SK-N-SH (cell line): ENCODE measurements at regions not wholly inside any gene's neighbourhood (a gene's known extent, or its start where the extent isn't known, plus 50 kb on each side); places are given as distances from the start of the nearest gene placed in this dataset.

Experiments
- CTCF ChIA-PET: fragments of 300-600, 350-600 bp; formaldehyde crosslinking; extraction: SDS; loops from one replicate; lab custom pipeline; 2021; lab: Yijun Ruan, JAX
- POLR2A ChIA-PET: fragments of 350-600 bp; sonication (Branson Sonifier 250); formaldehyde crosslinking; extraction: SDS; loops from one replicate; lab custom pipeline; 2020; ENCODE audit warnings: antibody characterized with exemption, inconsistent platforms; lab: Yijun Ruan, JAX
- DNase-seq: peaks from one replicate; pipeline ENCODE4 v3.0.0; 2012
- H2AFZ ChIP-seq: fragments of 200-600 bp; sonication (generic); 2 replicates; pipeline ENCODE4 v1.8.1; 2016; ENCODE audit warnings: antibody characterized with exemption, mild to moderate bottlenecking, low read depth
- H3F3A ChIP-seq: fragments of 200-600 bp; sonication (generic); replicated peaks from 2 replicates; pipeline ENCODE3; 2016; ENCODE audit warnings: antibody characterized with exemption, mild to moderate bottlenecking; ENCODE audit not compliant: insufficient read depth
- H3K27ac ChIP-seq, 2 experiments: fragments of 200-500 bp in 1 of 2; fragments of 200-600 bp in 1 of 2; sonication (Bioruptor generic) in 1 of 2; sonication (generic), shearing (Covaris generic) in 1 of 2; 2 replicates each; pipeline versions ENCODE4 v1.5.1 to v1.6.1; 2014 to 2016; ENCODE audit warnings: low read depth in 2 of 2, inconsistent platforms in 1 of 2, low read length in 1 of 2, mild to moderate bottlenecking in 1 of 2, mixed read lengths in 1 of 2
- H3K27me3 ChIP-seq: fragments of 200-600 bp; sonication (generic), shearing (Covaris generic); 2 replicates; pipeline ENCODE4 v1.6.1; 2016; ENCODE audit warnings: mixed run types; ENCODE audit not compliant: insufficient read depth
- H3K36me3 ChIP-seq, 2 experiments: fragments of 200-500 bp in 1 of 2; fragments of 200-600 bp in 1 of 2; sonication (Bioruptor generic) in 1 of 2; sonication (generic) in 1 of 2; replicated peaks in 1 of 2; 2 replicates each; pipeline versions ENCODE3 to v1.5.1; 2014 to 2016; ENCODE audit warnings: low read length in 1 of 2, mild to moderate bottlenecking in 1 of 2; ENCODE audit not compliant: insufficient read depth in 2 of 2, control insufficient read depth in 1 of 2
- H3K4me1 ChIP-seq, 2 experiments: fragments of 200-500 bp in 1 of 2; fragments of 200-600 bp in 1 of 2; sonication (Bioruptor generic) in 1 of 2; sonication (generic), shearing (Covaris generic) in 1 of 2; 2 replicates each; pipeline versions ENCODE4 v1.5.1 to v1.6.1; 2014 to 2016; ENCODE audit warnings: low read depth in 1 of 2, low read length in 1 of 2, mixed run types in 1 of 2; ENCODE audit not compliant: insufficient read depth in 2 of 2, control insufficient read depth in 1 of 2
- H3K4me2 ChIP-seq: fragments of 200-600 bp; sonication (generic), shearing (Covaris generic); 2 replicates; pipeline ENCODE4 v1.6.1; 2017; ENCODE audit warnings: mixed run types
- H3K4me3 ChIP-seq, 2 experiments: fragments of 200-500 bp in 1 of 2; fragments of 200-600 bp in 1 of 2; sonication (Bioruptor generic) in 1 of 2; sonication (generic), shearing (Covaris generic) in 1 of 2; 2 replicates each; pipeline versions ENCODE4 v1.5.1 to v1.8.1; 2014 to 2016; ENCODE audit warnings: low read depth in 2 of 2, inconsistent platforms in 1 of 2, low read length in 1 of 2, mild to moderate bottlenecking in 1 of 2, mixed read lengths in 1 of 2, moderate library complexity in 1 of 2
- H3K79me2 ChIP-seq: fragments of 200-600 bp; sonication (generic); 2 replicates; pipeline ENCODE4 v1.8.1; 2017; ENCODE audit warnings: mild to moderate bottlenecking; ENCODE audit not compliant: insufficient read depth
- H3K9ac ChIP-seq: fragments of 200-600 bp; sonication (generic); 2 replicates; pipeline ENCODE4 v1.6.1; 2017; ENCODE audit warnings: mixed run types
- H3K9me2 ChIP-seq: fragments of 200-600 bp; sonication (generic); 2 replicates; pipeline ENCODE4 v1.6.1; 2017; ENCODE audit warnings: mixed run types
- H3K9me3 ChIP-seq: fragments of 200-600 bp; sonication (generic); 2 replicates; pipeline ENCODE4 v1.6.1; 2017; ENCODE audit warnings: mixed run types, mild to moderate bottlenecking, moderate library complexity
- H4K20me1 ChIP-seq: fragments of 200-600 bp; sonication (generic); 2 replicates; pipeline ENCODE4 v1.6.1; 2017; ENCODE audit warnings: mild to moderate bottlenecking, mixed run types; ENCODE audit not compliant: insufficient read depth
- ELF1 ChIP-seq: IDR thresholded peaks from 2 replicates; pipeline ENCODE4 v1.4.0; 2012
- EZH2phosphoT487 ChIP-seq: fragments of 200-600 bp; sonication (generic); IDR thresholded peaks from 2 replicates; pipeline ENCODE4 v1.6.1; 2017; ENCODE audit warnings: low read depth, mixed run types, mild to moderate bottlenecking, antibody characterized with exemption, moderate library complexity, borderline replicate concordance
- FOXJ3 ChIP-seq: sonication (generic); formaldehyde crosslinking; IDR thresholded peaks from 2 replicates; pipeline ENCODE4 v1.5.1; 2020; ENCODE audit warnings: mild to moderate bottlenecking, missing genetic modification reagents
- MEF2A ChIP-seq: IDR thresholded peaks from 2 replicates; pipeline ENCODE4 v1.4.0; 2012; ENCODE audit warnings: low read depth, borderline replicate concordance
- NFIC ChIP-seq: IDR thresholded peaks from 2 replicates; pipeline ENCODE4 v1.4.0; 2012; ENCODE audit warnings: borderline replicate concordance
- NRF1 ChIP-seq: IDR thresholded peaks from 2 replicates; pipeline ENCODE4 v1.6.1; 2012; ENCODE audit warnings: low read depth, mild to moderate bottlenecking, low read length
- POLR2AphosphoS5 ChIP-seq: IDR thresholded peaks from 2 replicates; pipeline ENCODE4 v1.6.1; 2012; ENCODE audit warnings: low read depth, low read length
- RFX5 ChIP-seq: IDR thresholded peaks from 2 replicates; pipeline ENCODE4 v1.6.1; 2012; ENCODE audit warnings: mild to moderate bottlenecking, improper control_type of control experiment, low read length
- TEAD4 ChIP-seq: IDR thresholded peaks from 2 replicates; pipeline ENCODE4 v1.4.0; 2012; ENCODE audit warnings: mild to moderate bottlenecking, borderline replicate concordance; ENCODE audit not compliant: insufficient read depth
- YY1 ChIP-seq: IDR thresholded peaks from 2 replicates; pipeline ENCODE4 v1.4.0; 2012; ENCODE audit warnings: low read depth, mild to moderate bottlenecking
- WGBS: methylation state at CpG from one replicate; pipeline ENCODE4 v1.1.6; 2017; ENCODE audit warnings: low lambda C conversion rate; 5-methylcytosine and 5-hydroxymethylcytosine counted together
- TF ChIP-seq, protein P1 (sequence below): IDR thresholded peaks from 2 replicates; pipeline ENCODE4 v1.4.0; 2012; ENCODE audit warnings: low read depth
- TF ChIP-seq, protein P2 (sequence below): IDR thresholded peaks from 2 replicates; pipeline ENCODE4 v1.4.0; 2012; ENCODE audit warnings: low read depth, borderline replicate concordance
- TF ChIP-seq, protein P3 (sequence below): IDR thresholded peaks from 2 replicates; pipeline ENCODE4 v1.4.0; 2012; ENCODE audit warnings: low read depth, borderline replicate concordance
- TF ChIP-seq, protein P4 (sequence below): fragments of 200-600 bp; sonication (generic); IDR thresholded peaks from 2 replicates; pipeline ENCODE4 v1.6.1; 2017; ENCODE audit warnings: antibody characterized with exemption, mild to moderate bottlenecking, moderate library complexity
- TF ChIP-seq, protein P5 (sequence below): IDR thresholded peaks from 2 replicates; pipeline ENCODE4 v1.6.1; 2012; ENCODE audit warnings: mild to moderate bottlenecking, low read depth, low read length, moderate library complexity

DNA sequence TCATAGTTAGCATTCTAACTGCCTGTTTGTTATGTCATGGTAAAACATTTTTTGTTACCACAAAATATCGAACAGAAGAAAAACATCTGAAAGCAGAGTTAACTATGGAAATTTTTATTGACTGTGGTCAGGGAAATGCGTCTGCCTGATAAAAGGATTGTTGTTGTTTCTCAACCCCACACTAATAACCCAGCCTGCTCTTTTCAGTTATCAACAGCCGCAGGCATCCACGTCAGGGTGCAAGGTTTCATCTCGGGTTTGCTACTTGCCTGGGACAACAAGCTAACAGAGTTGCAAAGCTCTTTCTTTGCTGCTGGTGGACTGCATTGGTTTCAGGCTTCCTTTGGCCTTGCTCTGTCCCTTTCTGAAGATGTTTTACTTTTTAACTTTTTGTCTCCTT, 969.2 kb downstream of the CDH18 start:
- no peak overlapping the region for H2AFZ ChIP-seq
- CTCF ChIA-PET: no interaction called here
- H3K36me3 ChIP-seq: no peaks in the 10 kb centered on the region

More for the DNA sequence above, 969.2 kb downstream of the CDH18 start:
- Histone ChIP-seq H3K27me3 (no peaks in the 10 kb centered on the region), H3K9me2 (no peaks in the 10 kb centered on the region)
- WGBS: 0% methylated on average over 5 of the region's 5 CpGs
- TF ChIP-seq, protein P1, sequence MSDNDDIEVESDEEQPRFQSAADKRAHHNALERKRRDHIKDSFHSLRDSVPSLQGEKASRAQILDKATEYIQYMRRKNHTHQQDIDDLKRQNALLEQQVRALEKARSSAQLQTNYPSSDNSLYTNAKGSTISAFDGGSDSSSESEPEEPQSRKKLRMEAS: no peak
- no peak for TF ChIP-seq FOXJ3 (CRISPR knock-in tag)
- TF ChIP-seq EZH2phosphoT487: no peak
- TF ChIP-seq, protein P2, sequence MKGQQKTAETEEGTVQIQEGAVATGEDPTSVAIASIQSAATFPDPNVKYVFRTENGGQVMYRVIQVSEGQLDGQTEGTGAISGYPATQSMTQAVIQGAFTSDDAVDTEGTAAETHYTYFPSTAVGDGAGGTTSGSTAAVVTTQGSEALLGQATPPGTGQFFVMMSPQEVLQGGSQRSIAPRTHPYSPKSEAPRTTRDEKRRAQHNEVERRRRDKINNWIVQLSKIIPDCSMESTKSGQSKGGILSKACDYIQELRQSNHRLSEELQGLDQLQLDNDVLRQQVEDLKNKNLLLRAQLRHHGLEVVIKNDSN: no peak
- no peak for TF ChIP-seq TEAD4
- no peak for TF ChIP-seq RFX5
- TF ChIP-seq NFIC: no peak
- TF ChIP-seq NRF1: no peak
- TF ChIP-seq MEF2A: no peak
- TF ChIP-seq, protein P3, sequence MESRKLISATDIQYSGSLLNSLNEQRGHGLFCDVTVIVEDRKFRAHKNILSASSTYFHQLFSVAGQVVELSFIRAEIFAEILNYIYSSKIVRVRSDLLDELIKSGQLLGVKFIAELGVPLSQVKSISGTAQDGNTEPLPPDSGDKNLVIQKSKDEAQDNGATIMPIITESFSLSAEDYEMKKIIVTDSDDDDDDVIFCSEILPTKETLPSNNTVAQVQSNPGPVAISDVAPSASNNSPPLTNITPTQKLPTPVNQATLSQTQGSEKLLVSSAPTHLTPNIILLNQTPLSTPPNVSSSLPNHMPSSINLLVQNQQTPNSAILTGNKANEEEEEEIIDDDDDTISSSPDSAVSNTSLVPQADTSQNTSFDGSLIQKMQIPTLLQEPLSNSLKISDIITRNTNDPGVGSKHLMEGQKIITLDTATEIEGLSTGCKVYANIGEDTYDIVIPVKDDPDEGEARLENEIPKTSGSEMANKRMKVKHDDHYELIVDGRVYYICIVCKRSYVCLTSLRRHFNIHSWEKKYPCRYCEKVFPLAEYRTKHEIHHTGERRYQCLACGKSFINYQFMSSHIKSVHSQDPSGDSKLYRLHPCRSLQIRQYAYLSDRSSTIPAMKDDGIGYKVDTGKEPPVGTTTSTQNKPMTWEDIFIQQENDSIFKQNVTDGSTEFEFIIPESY: no peak
- TF ChIP-seq YY1: no peak
- TF ChIP-seq, protein P4, sequence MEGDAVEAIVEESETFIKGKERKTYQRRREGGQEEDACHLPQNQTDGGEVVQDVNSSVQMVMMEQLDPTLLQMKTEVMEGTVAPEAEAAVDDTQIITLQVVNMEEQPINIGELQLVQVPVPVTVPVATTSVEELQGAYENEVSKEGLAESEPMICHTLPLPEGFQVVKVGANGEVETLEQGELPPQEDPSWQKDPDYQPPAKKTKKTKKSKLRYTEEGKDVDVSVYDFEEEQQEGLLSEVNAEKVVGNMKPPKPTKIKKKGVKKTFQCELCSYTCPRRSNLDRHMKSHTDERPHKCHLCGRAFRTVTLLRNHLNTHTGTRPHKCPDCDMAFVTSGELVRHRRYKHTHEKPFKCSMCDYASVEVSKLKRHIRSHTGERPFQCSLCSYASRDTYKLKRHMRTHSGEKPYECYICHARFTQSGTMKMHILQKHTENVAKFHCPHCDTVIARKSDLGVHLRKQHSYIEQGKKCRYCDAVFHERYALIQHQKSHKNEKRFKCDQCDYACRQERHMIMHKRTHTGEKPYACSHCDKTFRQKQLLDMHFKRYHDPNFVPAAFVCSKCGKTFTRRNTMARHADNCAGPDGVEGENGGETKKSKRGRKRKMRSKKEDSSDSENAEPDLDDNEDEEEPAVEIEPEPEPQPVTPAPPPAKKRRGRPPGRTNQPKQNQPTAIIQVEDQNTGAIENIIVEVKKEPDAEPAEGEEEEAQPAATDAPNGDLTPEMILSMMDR: no peak
- TF ChIP-seq ELF1: no peak
- TF ChIP-seq, protein P5, sequence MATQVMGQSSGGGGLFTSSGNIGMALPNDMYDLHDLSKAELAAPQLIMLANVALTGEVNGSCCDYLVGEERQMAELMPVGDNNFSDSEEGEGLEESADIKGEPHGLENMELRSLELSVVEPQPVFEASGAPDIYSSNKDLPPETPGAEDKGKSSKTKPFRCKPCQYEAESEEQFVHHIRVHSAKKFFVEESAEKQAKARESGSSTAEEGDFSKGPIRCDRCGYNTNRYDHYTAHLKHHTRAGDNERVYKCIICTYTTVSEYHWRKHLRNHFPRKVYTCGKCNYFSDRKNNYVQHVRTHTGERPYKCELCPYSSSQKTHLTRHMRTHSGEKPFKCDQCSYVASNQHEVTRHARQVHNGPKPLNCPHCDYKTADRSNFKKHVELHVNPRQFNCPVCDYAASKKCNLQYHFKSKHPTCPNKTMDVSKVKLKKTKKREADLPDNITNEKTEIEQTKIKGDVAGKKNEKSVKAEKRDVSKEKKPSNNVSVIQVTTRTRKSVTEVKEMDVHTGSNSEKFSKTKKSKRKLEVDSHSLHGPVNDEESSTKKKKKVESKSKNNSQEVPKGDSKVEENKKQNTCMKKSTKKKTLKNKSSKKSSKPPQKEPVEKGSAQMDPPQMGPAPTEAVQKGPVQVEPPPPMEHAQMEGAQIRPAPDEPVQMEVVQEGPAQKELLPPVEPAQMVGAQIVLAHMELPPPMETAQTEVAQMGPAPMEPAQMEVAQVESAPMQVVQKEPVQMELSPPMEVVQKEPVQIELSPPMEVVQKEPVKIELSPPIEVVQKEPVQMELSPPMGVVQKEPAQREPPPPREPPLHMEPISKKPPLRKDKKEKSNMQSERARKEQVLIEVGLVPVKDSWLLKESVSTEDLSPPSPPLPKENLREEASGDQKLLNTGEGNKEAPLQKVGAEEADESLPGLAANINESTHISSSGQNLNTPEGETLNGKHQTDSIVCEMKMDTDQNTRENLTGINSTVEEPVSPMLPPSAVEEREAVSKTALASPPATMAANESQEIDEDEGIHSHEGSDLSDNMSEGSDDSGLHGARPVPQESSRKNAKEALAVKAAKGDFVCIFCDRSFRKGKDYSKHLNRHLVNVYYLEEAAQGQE: no peak
- no peak for TF ChIP-seq POLR2AphosphoS5
- TF ChIP-seq, all 33 proteins: peak for 0
- Histone ChIP-seq H3K4me2 (no peak overlapping the region), H3K9me3 (no peaks in the 10 kb centered on the region), H3K9ac (no peak overlapping the region), H3F3A (no peaks in the 10 kb centered on the region), H4K20me1 (no peaks in the 10 kb centered on the region), H3K79me2 (no peaks in the 10 kb centered on the region), H3K4me3 (no peak overlapping the region), H3K27ac (no peak overlapping the region), H3K4me1 (no peaks in the 10 kb centered on the region)
- no peak for DNase-seq
- POLR2A ChIA-PET: no interaction called here
